ENCODE measurements at regions not wholly inside any gene's neighbourhood (a gene's known extent, or its start where the extent isn't known, plus 50 kb on each side); places are given as distances from the start of the nearest gene placed in this dataset.

DNA sequence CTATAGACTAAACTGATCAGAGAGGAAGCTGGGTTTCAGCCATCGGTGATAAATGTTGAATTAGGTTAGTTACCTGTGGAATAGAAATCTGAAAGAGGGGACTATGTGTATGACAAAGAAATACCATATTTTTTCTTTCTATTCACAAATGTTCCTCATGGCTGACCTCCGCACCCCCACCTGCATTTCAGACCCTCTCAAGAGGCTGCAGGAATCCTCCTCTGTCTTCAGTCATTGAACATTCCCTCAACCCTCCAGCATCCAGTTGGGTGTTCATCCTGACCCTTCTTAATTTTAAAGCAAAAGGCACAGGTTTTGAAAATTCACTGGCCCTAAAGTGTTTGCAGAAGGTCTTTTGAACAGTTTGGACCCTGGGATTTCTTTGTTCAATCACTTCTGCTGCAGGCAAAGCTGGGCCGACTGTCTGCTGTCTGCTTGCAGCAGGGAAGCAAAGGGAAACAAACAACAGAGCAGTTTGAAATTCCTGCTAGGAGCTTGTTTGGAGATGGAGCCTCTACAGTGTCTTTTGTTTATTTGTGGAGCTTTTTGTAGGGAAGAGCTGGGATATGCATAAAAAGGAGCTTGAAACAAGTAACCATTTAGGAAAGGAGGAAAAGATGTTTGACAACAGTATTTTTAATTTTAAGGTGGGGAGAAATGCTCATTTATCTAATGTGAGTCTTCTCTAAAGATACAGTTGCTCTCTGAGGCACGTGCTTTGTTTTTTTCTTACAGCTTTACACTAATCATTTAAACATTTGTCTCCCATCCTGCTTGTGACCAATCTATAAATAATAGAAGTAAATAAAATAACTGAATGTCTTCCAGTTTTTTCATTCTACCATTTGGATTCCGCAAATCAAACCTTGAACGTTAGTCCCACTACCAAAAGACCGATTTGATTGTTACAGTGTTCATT lies 213.3 kb upstream of the MMADHC start:
- TF ChIP-seq CTCF (IDR thresholded peaks at IDR 0.05) = no peak
- no peak for TF ChIP-seq POLR2A (IDR thresholded peaks at IDR 0.05)
- TF ChIP-seq EP300 (IDR thresholded peaks at IDR 0.05) = no peak
